HUES64 (cell line): ENCODE measurements at regions not wholly inside any gene's neighbourhood (a gene's known extent, or its start where the extent isn't known, plus 50 kb on each side); places are given as distances from the start of the nearest gene placed in this dataset.
"Not testable (repeated sequence)": the region's sequence is repeated elsewhere in the genome, so short reads cannot be mapped to it uniquely, and the experiment has no call there.

ENCODE experiments used
- H3K27ac ChIP-seq: 2 replicates; pipeline ENCODE4 v1.7.0; 2013; ENCODE audit warnings: low read depth, low read length, inconsistent platforms
- H3K27me3 ChIP-seq: 2 replicates; pipeline ENCODE4 v1.6.1; 2013; ENCODE audit warnings: mild to moderate bottlenecking, low read length; ENCODE audit not compliant: insufficient read depth
- H3K36me3 ChIP-seq: 2 replicates; pipeline ENCODE4 v1.6.1; 2013; ENCODE audit warnings: mild to moderate bottlenecking, low read length; ENCODE audit not compliant: insufficient read depth
- H3K4me1 ChIP-seq: 2 replicates; pipeline ENCODE4 v1.6.1; 2013; ENCODE audit warnings: mild to moderate bottlenecking, low read length, moderate library complexity; ENCODE audit not compliant: insufficient read depth
- H3K4me3 ChIP-seq: 2 replicates; pipeline ENCODE4 v1.5.1; 2013; ENCODE audit warnings: mild to moderate bottlenecking, low read length, moderate library complexity
- H3K9ac ChIP-seq: 2 replicates; pipeline ENCODE4 v1.6.1; 2013; ENCODE audit warnings: mild to moderate bottlenecking, low read depth, low read length
- H3K9me3 ChIP-seq: 2 replicates; pipeline ENCODE4 v1.6.1; 2013; ENCODE audit warnings: low read depth, low read length; ENCODE audit not compliant: insufficient read depth
- WGBS: fragments of 150-250, 120-280 bp; methylation state at CpG from one replicate; pipeline ENCODE4 v1.1.7; 2013; ENCODE audit warnings: missing lambda C conversion rate; 5-methylcytosine and 5-hydroxymethylcytosine counted together

GRCh38 chr5:25451294-25451693, 806.5 kb upstream of the CDH10 start:
- WGBS = 88% methylated on average over 2 of the region's 2 CpGs
- Histone ChIP-seq H3K9me3 (no peaks in the 10 kb centered on the region), H3K9ac (no peak overlapping the region), H3K4me3 (no peak overlapping the region), H3K4me1 (peaks cover 63% of the 10 kb centered on the region), H3K36me3 (no peaks in the 10 kb centered on the region), H3K27ac (no peak overlapping the region), H3K27me3 (no peaks in the 10 kb centered on the region)

- peak overlapping the region; percentile 50; the same call in 1 of the 2 replicates for H3K9ac ChIP-seq
- no peaks in the 10 kb centered on the region for H3K27me3 ChIP-seq
- WGBS = 54% methylated on average over 10 of the region's 10 CpGs
- H3K4me1 ChIP-seq = peaks cover 58% of the 10 kb centered on the region
- no peaks in the 10 kb centered on the region for H3K9me3 ChIP-seq
- H3K27ac ChIP-seq = peak overlapping the region; percentile 92
- H3K36me3 ChIP-seq = peaks cover 11% of the 10 kb centered on the region
- H3K4me3 ChIP-seq = peak overlapping the region; percentile 21
These were observed 803.9 kb upstream of the CDH10 start for GRCh38 chr5:25448646-25449045.

GRCh38 chr5:25448190-25448621, 803.4 kb upstream of the CDH10 start:
- H3K9me3 ChIP-seq = no peaks in the 10 kb centered on the region
- H3K36me3 ChIP-seq = peaks cover 16% of the 10 kb centered on the region
- peak overlapping the region; percentile 50; the same call in 1 of the 2 replicates for H3K9ac ChIP-seq
- H3K27me3 ChIP-seq = no peaks in the 10 kb centered on the region
- peak overlapping the region; percentile 21 for H3K4me3 ChIP-seq
- peak overlapping the region; percentile 92 for H3K27ac ChIP-seq
- 3% methylated on average over 6 of the region's 6 CpGs for WGBS
- H3K4me1 ChIP-seq = peaks cover 58% of the 10 kb centered on the region

GRCh38 chr5:25446061-25446420, 801.3 kb upstream of the CDH10 start:
- H3K4me1 ChIP-seq = peaks cover 56% of the 10 kb centered on the region
- peaks cover 37% of the 10 kb centered on the region for H3K36me3 ChIP-seq
- not testable (repeated sequence) for H3K27me3 ChIP-seq, H3K9me3 ChIP-seq
- no CpG with 5 or more reads among the region's 3 CpGs for WGBS
- peak overlapping the region; percentile 92 for H3K27ac ChIP-seq
- peak overlapping the region; percentile 59; the same call in 1 of the 2 replicates for H3K9ac ChIP-seq
- H3K4me3 ChIP-seq = peak overlapping the region; percentile 96

GRCh38 chr5:25445381-25446060, 800.7 kb upstream of the CDH10 start:
- Histone ChIP-seq H3K27ac (peak overlapping the region; percentile 90), H3K36me3 (peaks cover 42% of the 10 kb centered on the region), H3K9ac (peak overlapping the region; percentile 96), H3K4me3 (peak overlapping the region; percentile 96), H3K4me1 (peaks cover 56% of the 10 kb centered on the region)
- H3K9me3 ChIP-seq, H3K27me3 ChIP-seq: not testable (repeated sequence)
- WGBS = under 1% methylated on average over 9 of the region's 10 CpGs

- H3K9ac ChIP-seq = peak overlapping the region; percentile 96
- peak overlapping the region; percentile 96 for H3K4me3 ChIP-seq
These were observed 799.9 kb upstream of the CDH10 start for GRCh38 chr5:25444697-25445096.

GRCh38 chr5:25441810-25442209, 797.0 kb upstream of the CDH10 start:
- H3K4me3 ChIP-seq = peak overlapping the region; percentile 96
- 11% methylated on average over 4 of the region's 4 CpGs for WGBS

More at GRCh38 chr5:25444697-25445096, 799.9 kb upstream of the CDH10 start:
- WGBS = no CpG with 5 or more reads among the region's 2 CpGs
- H3K4me1 ChIP-seq = peaks cover 56% of the 10 kb centered on the region
- H3K36me3 ChIP-seq = peaks cover 45% of the 10 kb centered on the region
- H3K9me3 ChIP-seq = no peaks in the 10 kb centered on the region
- no peaks in the 10 kb centered on the region for H3K27me3 ChIP-seq
- H3K27ac ChIP-seq = peak overlapping the region; percentile 90

GRCh38 chr5:25439025-25439424, 794.2 kb upstream of the CDH10 start:
- Histone ChIP-seq H3K27ac (peak overlapping the region; percentile 10; the same call in 1 of the 2 replicates), H3K36me3 (peaks cover 93% of the 10 kb centered on the region), H3K9me3 (no peaks in the 10 kb centered on the region), H3K9ac (peak overlapping the region; percentile 22; the same call in 1 of the 2 replicates), H3K4me1 (peaks cover 56% of the 10 kb centered on the region), H3K27me3 (no peaks in the 10 kb centered on the region), H3K4me3 (peak overlapping the region; percentile 96)
- WGBS = 50% methylated on average over 4 of the region's 5 CpGs

More at GRCh38 chr5:25441810-25442209, 797.0 kb upstream of the CDH10 start:
- H3K9me3 ChIP-seq = no peaks in the 10 kb centered on the region
- peaks cover 73% of the 10 kb centered on the region for H3K36me3 ChIP-seq
- peak overlapping the region; percentile 96 for H3K9ac ChIP-seq
- no peaks in the 10 kb centered on the region for H3K27me3 ChIP-seq
- peak overlapping the region; percentile 55; the same call in 1 of the 2 replicates for H3K27ac ChIP-seq
- peaks cover 47% of the 10 kb centered on the region for H3K4me1 ChIP-seq

GRCh38 chr5:25438375-25438774, 793.6 kb upstream of the CDH10 start:
- not testable (repeated sequence) for H3K9me3 ChIP-seq
- WGBS = 84% methylated on average over 5 of the region's 6 CpGs

GRCh38 chr5:25436452-25436851, 791.7 kb upstream of the CDH10 start:
- H3K27me3 ChIP-seq = no peaks in the 10 kb centered on the region
- WGBS = 92% methylated on average over 2 of the region's 3 CpGs
- H3K4me1 ChIP-seq = peaks cover 51% of the 10 kb centered on the region
- peak overlapping the region; percentile 96 for H3K4me3 ChIP-seq
- H3K9ac ChIP-seq = no peak overlapping the region
- H3K27ac ChIP-seq = no peak overlapping the region
- H3K9me3 ChIP-seq = no peaks in the 10 kb centered on the region
- peaks cover 92% of the 10 kb centered on the region for H3K36me3 ChIP-seq

More at GRCh38 chr5:25438375-25438774, 793.6 kb upstream of the CDH10 start:
- H3K9ac ChIP-seq = peak overlapping the region; percentile 0; the same call in 1 of the 2 replicates
- not testable (repeated sequence) for H3K27ac ChIP-seq, H3K27me3 ChIP-seq
- H3K4me3 ChIP-seq = peak overlapping the region; percentile 96
- peaks cover 56% of the 10 kb centered on the region for H3K4me1 ChIP-seq
- H3K36me3 ChIP-seq = peaks cover 93% of the 10 kb centered on the region

GRCh38 chr5:25435882-25436281, 791.1 kb upstream of the CDH10 start:
- Histone ChIP-seq H3K9ac (no peak overlapping the region), H3K27me3 (no peaks in the 10 kb centered on the region), H3K4me1 (peaks cover 46% of the 10 kb centered on the region), H3K9me3 (no peaks in the 10 kb centered on the region), H3K36me3 (peaks cover 92% of the 10 kb centered on the region), H3K27ac (no peak overlapping the region), H3K4me3 (peak overlapping the region; percentile 96)
- no CpG with 5 or more reads among the region's 1 CpG for WGBS
